ENCODE measurements at regions not wholly inside any gene's neighbourhood (a gene's known extent, or its start where the extent isn't known, plus 50 kb on each side); places are given as distances from the start of the nearest gene placed in this dataset.

DNA sequence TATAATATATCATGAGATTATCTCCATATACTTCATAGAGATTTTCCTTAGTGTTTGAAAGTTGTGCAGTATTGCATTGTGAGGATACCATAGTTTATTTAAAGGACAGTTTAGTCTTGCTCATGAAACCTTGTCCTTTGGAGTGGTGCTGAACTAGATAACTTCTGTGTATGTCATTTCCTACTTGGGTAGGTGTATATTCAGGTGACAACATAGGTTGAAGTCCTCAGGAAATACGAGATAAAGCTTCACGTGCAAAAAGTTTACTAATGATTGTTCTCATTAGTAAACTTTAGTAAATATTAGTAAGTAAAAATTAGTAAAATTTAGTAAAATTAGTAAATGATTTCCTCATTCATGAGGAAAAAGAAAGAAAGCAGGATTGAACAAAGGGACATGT is 521.3 kb upstream of the LRRC4C start:
- intact Hi-C loops (cut with DNase I) = no loop called here
- no peaks in the 10 kb centered on the region for H3K36me3 ChIP-seq (replicated peaks in 1 of 2; ENCODE audit: insufficient read depth in 1 of 2, low read depth in 2 of 2)
- H3K27me3 ChIP-seq = no peaks in the 10 kb centered on the region
- H3K4me1 ChIP-seq = no peaks in the 10 kb centered on the region
- no peaks in the 10 kb centered on the region for H3K9me3 ChIP-seq
- TF ChIP-seq, protein P1, sequence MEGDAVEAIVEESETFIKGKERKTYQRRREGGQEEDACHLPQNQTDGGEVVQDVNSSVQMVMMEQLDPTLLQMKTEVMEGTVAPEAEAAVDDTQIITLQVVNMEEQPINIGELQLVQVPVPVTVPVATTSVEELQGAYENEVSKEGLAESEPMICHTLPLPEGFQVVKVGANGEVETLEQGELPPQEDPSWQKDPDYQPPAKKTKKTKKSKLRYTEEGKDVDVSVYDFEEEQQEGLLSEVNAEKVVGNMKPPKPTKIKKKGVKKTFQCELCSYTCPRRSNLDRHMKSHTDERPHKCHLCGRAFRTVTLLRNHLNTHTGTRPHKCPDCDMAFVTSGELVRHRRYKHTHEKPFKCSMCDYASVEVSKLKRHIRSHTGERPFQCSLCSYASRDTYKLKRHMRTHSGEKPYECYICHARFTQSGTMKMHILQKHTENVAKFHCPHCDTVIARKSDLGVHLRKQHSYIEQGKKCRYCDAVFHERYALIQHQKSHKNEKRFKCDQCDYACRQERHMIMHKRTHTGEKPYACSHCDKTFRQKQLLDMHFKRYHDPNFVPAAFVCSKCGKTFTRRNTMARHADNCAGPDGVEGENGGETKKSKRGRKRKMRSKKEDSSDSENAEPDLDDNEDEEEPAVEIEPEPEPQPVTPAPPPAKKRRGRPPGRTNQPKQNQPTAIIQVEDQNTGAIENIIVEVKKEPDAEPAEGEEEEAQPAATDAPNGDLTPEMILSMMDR (IDR thresholded peaks at IDR 0.05) = no peak
- TF ChIP-seq POLR2A (IDR thresholded peaks at IDR 0.05) = no peak
- no peak for ATAC-seq
- no peak for DNase-seq
- no peak overlapping the region for H3K27ac ChIP-seq
- 29 to 42% methylated on average over 2 of the region's 2 CpGs for WGBS, 2 donors
- H3K4me3 ChIP-seq = no peak overlapping the region

DNA sequence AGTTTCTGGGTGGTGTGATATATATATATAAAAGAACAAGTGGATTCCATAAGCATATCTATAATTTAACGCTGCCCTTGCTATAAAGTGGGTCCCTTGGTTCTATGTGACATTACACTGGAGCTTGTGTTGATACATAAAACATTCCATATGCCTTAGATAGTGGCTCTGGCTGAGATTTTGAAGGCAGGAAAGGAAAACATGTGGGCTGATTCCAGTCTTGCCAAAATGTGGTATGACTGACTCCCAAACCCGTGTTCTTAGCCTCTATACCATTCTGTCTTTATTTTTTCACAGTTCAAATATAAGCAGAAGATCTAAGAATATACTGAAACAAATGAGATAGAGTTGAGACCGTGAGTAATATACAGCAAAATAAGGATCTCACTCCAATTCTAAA is 522.8 kb upstream of the LRRC4C start:
- TF ChIP-seq, protein P1 (IDR thresholded peaks at IDR 0.05) = no peak
- TF ChIP-seq POLR2A (IDR thresholded peaks at IDR 0.05) = no peak
- H3K27me3 ChIP-seq = no peaks in the 10 kb centered on the region
- intact Hi-C loops (cut with DNase I) = no loop called here
- H3K9me3 ChIP-seq = no peaks in the 10 kb centered on the region
- DNase-seq = no peak
- no peaks in the 10 kb centered on the region for H3K4me1 ChIP-seq
- 55 to 56% methylated on average over 3 of the region's 3 CpGs for WGBS, 2 donors
- H3K36me3 ChIP-seq (replicated peaks in 1 of 2; ENCODE audit: insufficient read depth in 1 of 2, low read depth in 2 of 2) = no peaks in the 10 kb centered on the region
- H3K4me3 ChIP-seq = no peak overlapping the region
- H3K27ac ChIP-seq = no peak overlapping the region
- ATAC-seq = no peak

DNA sequence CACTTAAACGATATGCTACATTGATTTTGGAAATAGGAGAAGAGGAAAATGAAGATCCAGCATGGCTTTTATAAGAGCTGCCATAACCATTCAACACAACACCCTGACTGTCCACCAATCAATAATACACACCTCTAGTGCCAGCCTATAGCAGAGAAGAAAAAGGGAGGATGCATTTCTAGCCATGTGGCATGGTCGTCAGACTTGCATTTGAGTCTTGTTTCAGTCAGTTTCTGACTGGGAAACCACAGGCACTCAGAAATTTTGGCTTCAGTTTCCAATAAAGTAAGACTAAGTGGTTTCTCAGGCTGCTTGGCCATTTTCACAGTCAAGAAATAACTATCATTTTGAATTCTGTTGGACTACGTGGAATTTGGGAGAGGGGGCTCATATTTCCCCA is 523.5 kb upstream of the LRRC4C start:
- no peak for DNase-seq
- 52 to 60% methylated on average over 3 of the region's 3 CpGs for WGBS, 2 donors
- no peaks in the 10 kb centered on the region for H3K4me1 ChIP-seq
- ATAC-seq = no peak
- no peaks in the 10 kb centered on the region for H3K9me3 ChIP-seq
- H3K4me3 ChIP-seq = no peak overlapping the region
- intact Hi-C loops (cut with DNase I) = no loop called here
- TF ChIP-seq, protein P1 (IDR thresholded peaks at IDR 0.05) = no peak
- TF ChIP-seq POLR2A (IDR thresholded peaks at IDR 0.05) = no peak
- no peaks in the 10 kb centered on the region for H3K27me3 ChIP-seq
- H3K27ac ChIP-seq = no peak overlapping the region
- H3K36me3 ChIP-seq (replicated peaks in 1 of 2; ENCODE audit: insufficient read depth in 1 of 2, low read depth in 2 of 2) = no peaks in the 10 kb centered on the region

DNA sequence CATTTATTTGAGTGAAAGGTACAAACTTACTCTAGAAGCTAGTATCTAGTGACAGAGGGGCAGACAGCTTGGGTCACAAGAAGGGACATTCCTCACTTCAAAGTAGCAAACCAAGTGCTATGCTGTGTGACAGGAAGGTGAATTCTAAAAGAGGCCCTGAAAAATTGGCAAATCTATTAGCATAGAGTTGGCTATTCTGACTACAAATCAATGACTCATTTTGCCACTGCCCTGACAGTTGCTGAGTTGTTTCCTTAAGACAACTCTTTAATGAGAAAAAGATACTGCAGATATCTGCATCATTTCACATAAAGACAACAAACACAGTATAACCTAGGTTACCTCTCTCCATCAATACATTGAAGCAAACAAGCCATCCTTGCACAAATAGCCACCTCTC is 524.0 kb upstream of the LRRC4C start:
- ATAC-seq (no peak), DNase-seq (no peak)
- Histone ChIP-seq H3K9me3 (no peaks in the 10 kb centered on the region), H3K27me3 (no peaks in the 10 kb centered on the region), H3K4me1 (no peaks in the 10 kb centered on the region), H3K36me3 (replicated peaks in 1 of 2; ENCODE audit: insufficient read depth in 1 of 2, low read depth in 2 of 2) (no peaks in the 10 kb centered on the region), H3K4me3 (no peak overlapping the region), H3K27ac (no peak overlapping the region)
- no peak for TF ChIP-seq POLR2A (IDR thresholded peaks at IDR 0.05)
- TF ChIP-seq, protein P1 (IDR thresholded peaks at IDR 0.05) = no peak
- intact Hi-C loops (cut with DNase I) = no loop called here

DNA sequence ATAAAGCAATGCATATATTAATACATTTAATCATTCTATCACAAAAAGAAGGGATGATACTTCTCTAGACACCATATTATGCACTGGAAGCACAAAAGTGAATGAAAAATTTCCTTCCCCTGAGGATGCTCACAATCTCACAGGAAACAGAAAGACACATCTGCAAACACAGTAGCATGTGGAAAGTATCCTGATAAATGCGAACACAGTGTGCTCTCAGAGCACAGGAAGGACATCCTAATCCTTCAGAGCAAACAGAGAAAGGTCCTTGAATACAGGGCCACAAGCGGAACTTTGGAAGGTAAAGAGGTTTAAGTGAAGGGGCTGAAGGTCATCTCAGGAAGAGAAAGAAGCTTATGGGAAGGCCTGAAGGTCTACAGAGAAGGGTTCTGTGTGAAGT is 524.6 kb upstream of the LRRC4C start:
- 29 to 32% methylated on average over 2 of the region's 2 CpGs for WGBS, 2 donors
- H3K4me3 ChIP-seq = no peak overlapping the region
- no peak for TF ChIP-seq POLR2A (IDR thresholded peaks at IDR 0.05)
- TF ChIP-seq, protein P1 (IDR thresholded peaks at IDR 0.05) = no peak
- no peak for DNase-seq
- no peaks in the 10 kb centered on the region for H3K27me3 ChIP-seq
- no peak for ATAC-seq
- H3K36me3 ChIP-seq (replicated peaks in 1 of 2; ENCODE audit: insufficient read depth in 1 of 2, low read depth in 2 of 2) = no peaks in the 10 kb centered on the region
- no peaks in the 10 kb centered on the region for H3K9me3 ChIP-seq
- no peaks in the 10 kb centered on the region for H3K4me1 ChIP-seq
- no peak overlapping the region for H3K27ac ChIP-seq
- intact Hi-C loops (cut with DNase I) = no loop called here
